Cardiac muscle cell (in vitro differentiated cells and primary cell): ENCODE measurements at regions not wholly inside any gene's neighbourhood (a gene's known extent, or its start where the extent isn't known, plus 50 kb on each side); places are given as distances from the start of the nearest gene placed in this dataset.

ENCODE experiments used
- DNase-seq, 2 donors: peaks; one replicate each; pipeline versions ENCODE4 v3.0.0 to v3.0.0-alpha.2; 2010 to 2017; ENCODE audit warnings: low read depth in 1 of 2, low spot score in 1 of 2
- H3K27ac ChIP-seq: fragments of 200-600 bp; sonication (generic); 2 replicates; pipeline ENCODE4 v1.5.1; 2016
- H3K27me3 ChIP-seq: fragments of 200-600 bp; sonication (generic); 2 replicates; pipeline ENCODE4 v1.6.0; 2016; ENCODE audit warnings: control low read depth
- H3K36me3 ChIP-seq: fragments of 200-600 bp; sonication (generic); 2 replicates; pipeline ENCODE4 v1.5.1; 2016; ENCODE audit warnings: control low read depth
- H3K4me1 ChIP-seq: fragments of 200-600 bp; sonication (generic); 2 replicates; pipeline ENCODE4 v1.8.1; 2017; ENCODE audit warnings: low read depth, mild to moderate bottlenecking, mixed run types
- H3K4me3 ChIP-seq: fragments of 200-600 bp; sonication (generic); 2 replicates; pipeline ENCODE4 v1.5.1; 2016; ENCODE audit warnings: mild to moderate bottlenecking
- H3K9me3 ChIP-seq: fragments of 200-600 bp; sonication (generic); 2 replicates; pipeline ENCODE4 v1.5.1; 2017; ENCODE audit warnings: low read depth, mild to moderate bottlenecking, control low read depth
- TF ChIP-seq, protein P1 (sequence below): IDR thresholded peaks from 2 replicates; pipeline ENCODE4 v1.5.1; 2012; ENCODE audit warnings: low read depth, mild to moderate bottlenecking, low read length

DNA sequence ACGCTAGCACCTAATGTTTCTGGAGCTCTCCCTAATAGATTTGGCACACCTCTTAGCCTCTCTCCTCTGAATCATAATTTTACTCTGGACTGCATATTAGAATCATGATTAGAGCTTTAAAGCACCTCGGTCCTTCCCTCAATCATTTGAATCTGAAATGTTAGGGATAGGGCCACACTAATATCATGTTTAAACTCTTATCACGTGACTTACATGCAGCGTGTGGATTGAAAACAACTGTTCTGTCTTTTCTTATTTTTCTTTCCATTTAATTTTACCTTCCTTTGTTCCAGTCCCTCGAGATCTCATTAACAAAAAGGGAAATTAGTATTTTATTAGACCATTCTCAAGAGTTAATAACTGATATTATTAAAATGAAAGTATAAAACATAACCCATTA is 762.5 kb upstream of the FLRT2 start:
- Histone ChIP-seq H3K4me1 (no peaks in the 10 kb centered on the region), H3K36me3 (no peaks in the 10 kb centered on the region), H3K9me3 (no peaks in the 10 kb centered on the region), H3K27ac (no peak overlapping the region), H3K27me3 (no peaks in the 10 kb centered on the region), H3K4me3 (no peak overlapping the region)
- no peak for DNase-seq
- TF ChIP-seq, protein P1, sequence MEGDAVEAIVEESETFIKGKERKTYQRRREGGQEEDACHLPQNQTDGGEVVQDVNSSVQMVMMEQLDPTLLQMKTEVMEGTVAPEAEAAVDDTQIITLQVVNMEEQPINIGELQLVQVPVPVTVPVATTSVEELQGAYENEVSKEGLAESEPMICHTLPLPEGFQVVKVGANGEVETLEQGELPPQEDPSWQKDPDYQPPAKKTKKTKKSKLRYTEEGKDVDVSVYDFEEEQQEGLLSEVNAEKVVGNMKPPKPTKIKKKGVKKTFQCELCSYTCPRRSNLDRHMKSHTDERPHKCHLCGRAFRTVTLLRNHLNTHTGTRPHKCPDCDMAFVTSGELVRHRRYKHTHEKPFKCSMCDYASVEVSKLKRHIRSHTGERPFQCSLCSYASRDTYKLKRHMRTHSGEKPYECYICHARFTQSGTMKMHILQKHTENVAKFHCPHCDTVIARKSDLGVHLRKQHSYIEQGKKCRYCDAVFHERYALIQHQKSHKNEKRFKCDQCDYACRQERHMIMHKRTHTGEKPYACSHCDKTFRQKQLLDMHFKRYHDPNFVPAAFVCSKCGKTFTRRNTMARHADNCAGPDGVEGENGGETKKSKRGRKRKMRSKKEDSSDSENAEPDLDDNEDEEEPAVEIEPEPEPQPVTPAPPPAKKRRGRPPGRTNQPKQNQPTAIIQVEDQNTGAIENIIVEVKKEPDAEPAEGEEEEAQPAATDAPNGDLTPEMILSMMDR, result no peak

GRCh38 chr14:84770030-84770429 is 759.9 kb upstream of the FLRT2 start:
- TF ChIP-seq, protein P1, result no peak
- no peaks in the 10 kb centered on the region for H3K9me3 ChIP-seq
- no peak overlapping the region for H3K4me3 ChIP-seq
- H3K36me3 ChIP-seq, result no peaks in the 10 kb centered on the region
- no peak overlapping the region for H3K27ac ChIP-seq
- DNase-seq, result no peak
- no peaks in the 10 kb centered on the region for H3K4me1 ChIP-seq
- H3K27me3 ChIP-seq, result no peaks in the 10 kb centered on the region

DNA sequence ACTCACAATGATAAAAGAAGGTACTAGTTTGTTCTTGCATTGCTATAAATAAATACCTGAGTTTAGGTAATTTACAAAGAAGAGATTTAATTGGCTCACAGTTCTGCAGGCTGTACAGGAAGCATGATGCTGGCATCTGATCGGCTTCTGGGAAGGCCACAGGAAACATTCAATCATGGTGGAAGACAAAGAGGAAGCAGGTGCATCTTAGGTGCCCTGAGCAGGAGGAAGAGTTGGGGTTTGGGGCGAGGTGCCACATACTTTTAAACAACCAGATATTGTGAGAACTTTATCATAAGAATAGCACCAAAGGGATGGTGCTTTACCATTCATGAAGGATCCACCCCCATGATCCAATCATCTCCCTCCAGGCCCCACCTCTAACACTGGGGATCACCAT is 752.6 kb upstream of the FLRT2 start:
- H3K27ac ChIP-seq, result no peak overlapping the region
- H3K4me1 ChIP-seq, result no peaks in the 10 kb centered on the region
- H3K27me3 ChIP-seq, result no peaks in the 10 kb centered on the region
- TF ChIP-seq, protein P1, result no peak
- no peaks in the 10 kb centered on the region for H3K36me3 ChIP-seq
- H3K9me3 ChIP-seq, result no peaks in the 10 kb centered on the region
- H3K4me3 ChIP-seq, result no peak overlapping the region
- no peak for DNase-seq

- H3K4me3 ChIP-seq, result no peak overlapping the region
- no peaks in the 10 kb centered on the region for H3K36me3 ChIP-seq
These were observed 747.0 kb upstream of the FLRT2 start for GRCh38 chr14:84782902-84783301.

DNA sequence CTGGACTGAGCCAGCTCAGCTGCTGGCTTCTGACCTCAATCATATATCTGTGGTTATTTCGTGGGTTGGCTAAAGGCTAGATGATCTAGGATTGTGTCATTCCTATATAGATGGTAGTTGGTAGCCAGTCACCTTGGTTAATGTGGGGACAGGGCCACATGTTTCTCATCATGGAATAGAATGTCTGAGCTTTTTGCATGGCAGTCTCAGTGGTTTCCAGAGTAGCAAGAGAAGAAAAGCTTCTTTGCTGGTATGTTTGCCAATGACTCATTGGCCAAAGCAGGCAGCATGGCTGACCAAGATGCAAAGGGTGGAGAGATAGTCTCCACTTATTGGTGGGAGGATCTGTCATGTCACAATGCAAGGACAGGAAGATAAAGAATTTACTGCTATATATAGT is 746.4 kb upstream of the FLRT2 start:
- Histone ChIP-seq H3K4me3 (no peak overlapping the region), H3K4me1 (no peaks in the 10 kb centered on the region), H3K36me3 (no peaks in the 10 kb centered on the region), H3K27me3 (no peaks in the 10 kb centered on the region), H3K27ac (no peak overlapping the region), H3K9me3 (no peaks in the 10 kb centered on the region)
- TF ChIP-seq, protein P1, result no peak
- DNase-seq, result no peak

More at GRCh38 chr14:84782902-84783301, 747.0 kb upstream of the FLRT2 start:
- TF ChIP-seq, protein P1, result no peak
- DNase-seq, result no peak
- no peaks in the 10 kb centered on the region for H3K27me3 ChIP-seq
- H3K27ac ChIP-seq, result no peak overlapping the region
- no peaks in the 10 kb centered on the region for H3K9me3 ChIP-seq
- H3K4me1 ChIP-seq, result no peaks in the 10 kb centered on the region

DNA sequence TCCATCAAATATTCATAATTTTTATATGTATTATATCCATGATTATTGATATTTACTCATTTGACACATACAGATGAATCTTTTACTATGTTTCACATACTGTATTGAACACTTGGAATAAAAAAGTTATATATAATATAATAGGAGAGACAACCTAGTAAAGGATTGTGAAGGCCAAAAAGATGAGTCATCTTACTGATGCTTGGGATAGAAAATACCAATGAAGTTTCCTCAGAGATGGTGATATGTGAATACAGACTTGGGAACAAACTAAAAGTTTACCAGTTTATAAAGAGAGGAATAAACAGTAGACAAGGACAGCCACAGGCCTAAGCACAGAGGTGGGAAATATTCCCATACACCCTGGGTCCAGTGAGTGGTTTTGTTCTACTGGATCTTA is 743.9 kb upstream of the FLRT2 start:
- no peaks in the 10 kb centered on the region for H3K27me3 ChIP-seq
- no peak overlapping the region for H3K27ac ChIP-seq
- no peaks in the 10 kb centered on the region for H3K4me1 ChIP-seq
- no peak overlapping the region for H3K4me3 ChIP-seq
- no peaks in the 10 kb centered on the region for H3K9me3 ChIP-seq
- H3K36me3 ChIP-seq, result no peaks in the 10 kb centered on the region
- DNase-seq, result no peak
- TF ChIP-seq, protein P1, result no peak
